Brain microvascular endothelial cell (primary cell): ENCODE measurements at regions not wholly inside any gene's neighbourhood (a gene's known extent, or its start where the extent isn't known, plus 50 kb on each side); places are given as distances from the start of the nearest gene placed in this dataset.

Source experiments
- DNase-seq: peaks from one replicate; pipeline ENCODE4 v3.0.0-alpha.2; 2020
- H3K27ac ChIP-seq: fragments of 250-450 bp; sonication (Bioruptor Pico); 2 replicates; pipeline ENCODE4 v1.5.1; 2020; ENCODE audit warnings: mild to moderate bottlenecking, moderate library complexity
- H3K27me3 ChIP-seq: fragments of 250-450 bp; sonication (Bioruptor Pico); replicated peaks from 2 replicates; pipeline ENCODE4 v1.5.1; 2020; ENCODE audit warnings: mild to moderate bottlenecking
- H3K36me3 ChIP-seq: fragments of 250-450 bp; sonication (Bioruptor Pico); replicated peaks from 2 replicates; pipeline ENCODE4 v1.5.1; 2020; ENCODE audit warnings: mild to moderate bottlenecking
- H3K4me3 ChIP-seq: 2 replicates; pipeline ENCODE4 v1.5.1; 2011; ENCODE audit warnings: low read depth, mild to moderate bottlenecking, control low read depth, low read length, moderate library complexity
- in situ Hi-C: cut with HindIII; loops from 2 replicates; pipeline ENCODE4 v1.10.0; 2017; ENCODE audit warnings: low sequenced_read_pairs, low pct_ligation_motif_present
- TF ChIP-seq, protein P1 (sequence below): IDR thresholded peaks from 2 replicates; pipeline ENCODE4 v1.5.1; 2011; ENCODE audit warnings: low read depth, mild to moderate bottlenecking, moderate library complexity, low read length, control low read depth, inconsistent platforms; ENCODE audit errors: missing control alignments

DNA sequence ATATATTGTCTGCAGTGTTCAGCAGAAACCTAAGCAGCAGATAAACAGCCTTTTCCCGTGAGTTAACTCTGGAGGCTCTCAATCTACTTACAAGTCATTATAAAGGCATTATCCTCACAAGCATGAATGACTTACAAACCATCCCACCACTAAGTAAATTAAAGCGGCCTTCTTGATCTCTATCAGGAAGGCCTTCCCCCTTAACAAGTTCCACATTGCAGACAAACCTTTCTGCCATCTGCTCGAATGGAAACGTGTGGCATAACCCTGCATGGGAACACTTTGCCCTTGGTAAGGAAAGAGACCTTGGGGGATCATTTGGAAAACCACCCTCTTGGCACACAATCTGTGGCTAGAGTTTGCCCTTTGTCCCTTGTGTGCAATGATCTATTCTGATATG, 199.5 kb downstream of the OSR1 start:
- Histone ChIP-seq H3K4me3 (no peak overlapping the region), H3K27me3 (no peaks in the 10 kb centered on the region), H3K36me3 (no peaks in the 10 kb centered on the region), H3K27ac (no peak overlapping the region)
- TF ChIP-seq, protein P1, sequence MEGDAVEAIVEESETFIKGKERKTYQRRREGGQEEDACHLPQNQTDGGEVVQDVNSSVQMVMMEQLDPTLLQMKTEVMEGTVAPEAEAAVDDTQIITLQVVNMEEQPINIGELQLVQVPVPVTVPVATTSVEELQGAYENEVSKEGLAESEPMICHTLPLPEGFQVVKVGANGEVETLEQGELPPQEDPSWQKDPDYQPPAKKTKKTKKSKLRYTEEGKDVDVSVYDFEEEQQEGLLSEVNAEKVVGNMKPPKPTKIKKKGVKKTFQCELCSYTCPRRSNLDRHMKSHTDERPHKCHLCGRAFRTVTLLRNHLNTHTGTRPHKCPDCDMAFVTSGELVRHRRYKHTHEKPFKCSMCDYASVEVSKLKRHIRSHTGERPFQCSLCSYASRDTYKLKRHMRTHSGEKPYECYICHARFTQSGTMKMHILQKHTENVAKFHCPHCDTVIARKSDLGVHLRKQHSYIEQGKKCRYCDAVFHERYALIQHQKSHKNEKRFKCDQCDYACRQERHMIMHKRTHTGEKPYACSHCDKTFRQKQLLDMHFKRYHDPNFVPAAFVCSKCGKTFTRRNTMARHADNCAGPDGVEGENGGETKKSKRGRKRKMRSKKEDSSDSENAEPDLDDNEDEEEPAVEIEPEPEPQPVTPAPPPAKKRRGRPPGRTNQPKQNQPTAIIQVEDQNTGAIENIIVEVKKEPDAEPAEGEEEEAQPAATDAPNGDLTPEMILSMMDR: no peak
- no peak for DNase-seq
- in situ Hi-C loops: no loop called here

DNA sequence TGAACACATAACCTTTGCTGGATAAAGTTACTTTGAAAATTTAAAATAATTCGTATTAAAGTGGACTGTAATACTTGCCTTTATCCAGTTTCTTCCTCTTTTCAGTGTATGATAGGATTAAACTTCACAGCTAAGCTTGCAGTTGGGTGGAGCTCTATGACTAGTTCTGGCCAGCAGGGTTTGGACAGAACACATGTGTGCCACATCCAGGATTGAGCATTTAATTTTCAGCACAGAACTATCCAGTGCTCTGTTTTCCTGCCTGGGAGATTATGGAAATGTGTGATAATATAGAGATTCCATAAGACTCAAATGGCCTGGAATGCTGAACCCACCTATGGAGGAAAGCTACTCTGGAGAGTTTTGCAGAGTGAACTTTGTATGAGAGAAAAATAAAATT, 200.2 kb downstream of the OSR1 start:
- DNase-seq: no peak
- in situ Hi-C loops: no loop called here
- Histone ChIP-seq H3K36me3 (no peaks in the 10 kb centered on the region), H3K4me3 (no peak overlapping the region), H3K27me3 (no peaks in the 10 kb centered on the region), H3K27ac (no peak overlapping the region)
- TF ChIP-seq, protein P1: peak; percentile 19

DNA sequence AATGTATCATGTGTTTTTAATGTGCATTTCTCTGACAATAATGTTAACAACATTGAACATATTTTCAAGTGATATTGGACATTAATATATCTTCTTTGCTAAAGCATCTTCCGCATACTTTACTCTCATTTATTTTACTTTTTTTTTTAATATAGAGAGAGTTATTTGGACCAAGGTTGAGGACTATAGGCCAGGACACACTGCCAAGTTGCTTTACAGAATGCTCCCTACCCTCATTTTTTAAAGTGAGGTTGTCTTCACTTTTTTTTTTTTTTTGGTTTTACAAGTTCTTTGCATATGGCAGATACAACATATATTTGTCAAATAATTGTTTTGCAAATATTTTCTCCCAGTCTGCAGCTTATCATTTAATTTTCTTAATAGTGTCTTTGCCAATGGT, 201.8 kb downstream of the OSR1 start:
- in situ Hi-C loops: no loop called here
- Histone ChIP-seq H3K36me3 (no peaks in the 10 kb centered on the region), H3K27ac (no peak overlapping the region), H3K4me3 (no peak overlapping the region), H3K27me3 (no peaks in the 10 kb centered on the region)
- TF ChIP-seq, protein P1: no peak
- DNase-seq: no peak

DNA sequence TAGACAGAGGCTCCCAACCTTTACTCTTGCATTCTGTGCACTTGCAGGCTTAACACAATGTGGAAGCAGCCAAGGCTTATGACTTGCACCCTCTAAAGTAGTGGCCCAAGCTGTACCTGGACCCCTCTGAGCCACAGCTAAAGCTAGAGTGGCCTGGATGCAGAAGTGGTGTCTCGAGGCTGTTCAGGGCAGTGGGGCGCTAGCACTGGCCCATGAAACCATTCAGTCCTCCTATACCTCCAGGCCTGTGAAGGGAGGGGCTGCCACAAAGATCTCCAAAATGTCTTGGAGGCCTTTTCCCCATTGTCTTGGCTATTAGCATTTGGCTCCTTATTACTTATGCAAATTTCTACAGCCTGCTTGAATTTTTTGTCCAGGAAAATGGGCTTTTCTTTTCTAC, 207.7 kb downstream of the OSR1 start:
- Histone ChIP-seq H3K27me3 (no peaks in the 10 kb centered on the region), H3K27ac (no peak overlapping the region), H3K36me3 (no peaks in the 10 kb centered on the region), H3K4me3 (no peak overlapping the region)
- in situ Hi-C loops: no loop called here
- TF ChIP-seq, protein P1: no peak
- DNase-seq: no peak

DNA sequence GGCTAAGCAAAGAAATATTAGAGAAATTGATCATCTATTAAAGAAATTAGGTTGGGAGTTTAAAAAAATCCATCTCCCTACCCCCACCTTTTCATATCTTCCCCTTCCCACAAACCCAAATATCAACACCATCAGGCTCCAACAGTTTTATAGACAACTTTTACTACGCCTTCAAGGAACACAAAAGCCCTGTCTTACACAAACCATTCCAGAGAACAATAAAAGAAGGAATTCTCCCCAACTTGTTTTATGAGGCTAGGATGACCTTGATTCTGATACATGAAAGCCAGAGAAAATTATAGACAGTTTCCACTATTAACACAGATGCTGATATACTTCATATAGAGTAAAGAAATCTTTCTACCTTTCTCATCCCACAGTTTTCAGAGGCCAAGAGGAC, 211.6 kb downstream of the OSR1 start:
- no peak overlapping the region for H3K4me3 ChIP-seq
- H3K36me3 ChIP-seq: no peaks in the 10 kb centered on the region
- no peak overlapping the region for H3K27ac ChIP-seq
- no peak for DNase-seq
- no peaks in the 10 kb centered on the region for H3K27me3 ChIP-seq
- in situ Hi-C loops: no loop called here
- TF ChIP-seq, protein P1: no peak

DNA sequence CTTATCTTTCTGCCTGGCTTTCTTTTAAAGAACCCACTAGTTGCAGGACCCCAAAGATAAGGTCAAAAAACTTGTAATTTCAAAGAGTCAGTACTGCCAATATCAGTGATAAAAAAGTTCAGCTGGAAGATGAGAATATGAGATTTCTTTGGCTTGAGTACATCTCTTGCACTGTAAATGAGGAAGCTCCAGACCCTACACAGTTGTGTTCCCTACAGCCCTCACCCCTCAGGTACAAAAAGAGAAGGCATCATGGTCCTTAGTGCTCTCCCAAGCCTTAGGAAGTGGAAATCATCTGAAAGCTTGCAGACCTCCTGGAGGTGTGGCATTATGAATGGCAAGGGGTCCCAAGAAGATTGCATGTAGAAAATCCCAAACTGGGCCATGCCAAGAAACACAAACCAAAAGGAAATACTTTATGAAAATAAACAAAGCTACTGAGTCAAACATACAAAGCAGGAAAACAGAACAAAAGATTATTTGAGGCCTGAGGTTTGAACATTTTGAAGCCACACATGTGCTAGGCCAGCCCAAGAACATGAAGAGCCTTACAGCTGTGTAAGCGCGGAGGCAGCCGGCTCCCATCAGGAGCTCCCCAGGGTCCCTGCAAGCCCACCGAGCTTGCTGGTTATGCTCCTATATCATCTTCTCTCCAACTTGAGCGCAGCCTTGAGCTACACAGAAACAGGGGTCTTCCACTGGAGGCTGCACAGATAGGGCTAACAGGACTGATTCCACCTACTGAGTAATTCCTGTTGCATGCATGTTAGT, 217.0 kb downstream of the OSR1 start:
- no peak for DNase-seq
- Histone ChIP-seq H3K4me3 (no peak overlapping the region), H3K36me3 (no peaks in the 10 kb centered on the region), H3K27ac (peak overlapping the region; percentile 60), H3K27me3 (no peaks in the 10 kb centered on the region)
- TF ChIP-seq, protein P1: no peak
- in situ Hi-C loops: no loop called here
